ENCODE measurements at regions not wholly inside any gene's neighbourhood (a gene's known extent, or its start where the extent isn't known, plus 50 kb on each side); places are given as distances from the start of the nearest gene placed in this dataset.
A peak's percentile ranks its signal among the peaks of the same experiment; 100 is the strongest.
"Not testable (repeated sequence)": the region's sequence is repeated elsewhere in the genome, so short reads cannot be mapped to it uniquely, and the experiment has no call there.

GRCh38 chr3:48101301-48101650, 85.1 kb upstream of the MAP4 start:
- not testable (repeated sequence) for FAIRE-seq; DNase-seq (ENCODE audit: low spot score)

GRCh38 chr3:48092270-48092669, 76.1 kb upstream of the MAP4 start:
- DNase-seq (ENCODE audit: low spot score): no peak
- no peak for FAIRE-seq

GRCh38 chr3:48090166-48090939, 74.1 kb upstream of the MAP4 start:
- FAIRE-seq: no peak

GRCh38 chr3:48088749-48089466, 72.7 kb upstream of the MAP4 start:
- DNase-seq (ENCODE audit: low spot score) (peak; percentile 98), FAIRE-seq (peak; percentile 73)

More at GRCh38 chr3:48090166-48090939, 74.1 kb upstream of the MAP4 start:
- no peak for DNase-seq (ENCODE audit: low spot score)

GRCh38 chr3:48088056-48088748, 72.0 kb upstream of the MAP4 start:
- FAIRE-seq (no peak), DNase-seq (ENCODE audit: low spot score) (peak; percentile 14)

GRCh38 chr3:48086705-48087104, 70.5 kb upstream of the MAP4 start:
- DNase-seq (ENCODE audit: low spot score) (no peak), FAIRE-seq (no peak)

GRCh38 chr3:48084929-48085328, 68.7 kb upstream of the MAP4 start:
- no peak for DNase-seq (ENCODE audit: low spot score)
- FAIRE-seq: no peak

- DNase-seq (ENCODE audit: low spot score): no peak
- FAIRE-seq: no peak
Observed at GRCh38 chr3:48084170-48084569, 68.0 kb upstream of the MAP4 start.

- DNase-seq (ENCODE audit: low spot score): no peak
- no peak for FAIRE-seq
Observed at GRCh38 chr3:48082580-48083184, 66.5 kb upstream of the MAP4 start.

- DNase-seq (ENCODE audit: low spot score): no peak
- FAIRE-seq: no peak
Observed at GRCh38 chr3:48077815-48078214, 61.6 kb upstream of the MAP4 start.

- FAIRE-seq (no peak), DNase-seq (ENCODE audit: low spot score) (no peak)
Observed at GRCh38 chr3:48070030-48070429, 53.8 kb upstream of the MAP4 start.

GRCh38 chr3:48069339-48069738, 53.1 kb upstream of the MAP4 start:
- FAIRE-seq: no peak

GRCh38 chr3:48068886-48069285, 52.7 kb upstream of the MAP4 start:
- FAIRE-seq: no peak
- DNase-seq (ENCODE audit: low spot score): no peak

More at GRCh38 chr3:48069339-48069738, 53.1 kb upstream of the MAP4 start:
- DNase-seq (ENCODE audit: low spot score): no peak

- FAIRE-seq; DNase-seq (ENCODE audit: low spot score): not testable (repeated sequence)
Observed at GRCh38 chr3:48068320-48068719, 52.1 kb upstream of the MAP4 start.

- no peak for DNase-seq (ENCODE audit: low spot score)
- no peak for FAIRE-seq
Observed at GRCh38 chr3:48067271-48067670, 51.1 kb upstream of the MAP4 start.
